GM18870 (cell line): ENCODE measurements at regions not wholly inside any gene's neighbourhood (a gene's known extent, or its start where the extent isn't known, plus 50 kb on each side); places are given as distances from the start of the nearest gene placed in this dataset.

Experiments
- ATAC-seq: cut with Tn5 transposase; IDR thresholded peaks from one replicate; pipeline ENCODE4 v1.9.1; 2021; ENCODE audit warnings: moderate library complexity; ENCODE audit not compliant: unreplicated experiment

DNA sequence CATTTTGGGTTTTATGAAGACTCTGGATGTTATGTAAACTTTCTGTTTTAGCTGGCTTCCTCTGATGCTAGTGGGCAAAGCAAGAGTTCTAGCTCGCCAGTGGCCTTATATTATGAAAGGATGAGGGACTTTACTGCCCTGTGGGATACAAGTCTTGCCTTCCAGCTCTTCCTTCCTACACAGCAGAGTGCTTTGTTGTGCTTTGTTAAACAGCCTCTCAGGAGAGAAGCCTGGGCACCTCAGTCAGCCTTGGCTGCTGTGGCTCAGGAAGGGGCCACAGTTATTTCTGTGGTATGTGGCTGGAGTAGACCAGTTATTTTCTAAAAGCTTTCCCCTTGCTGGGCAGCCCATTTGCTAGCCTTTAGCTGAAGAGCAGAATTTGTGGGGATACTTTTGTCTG is 69.5 kb upstream of the SUCLG2 start:
- no peak for ATAC-seq

- ATAC-seq = no peak
These were observed 64.9 kb upstream of the SUCLG2 start for GRCh38 chr3:67719333-67719732.

DNA sequence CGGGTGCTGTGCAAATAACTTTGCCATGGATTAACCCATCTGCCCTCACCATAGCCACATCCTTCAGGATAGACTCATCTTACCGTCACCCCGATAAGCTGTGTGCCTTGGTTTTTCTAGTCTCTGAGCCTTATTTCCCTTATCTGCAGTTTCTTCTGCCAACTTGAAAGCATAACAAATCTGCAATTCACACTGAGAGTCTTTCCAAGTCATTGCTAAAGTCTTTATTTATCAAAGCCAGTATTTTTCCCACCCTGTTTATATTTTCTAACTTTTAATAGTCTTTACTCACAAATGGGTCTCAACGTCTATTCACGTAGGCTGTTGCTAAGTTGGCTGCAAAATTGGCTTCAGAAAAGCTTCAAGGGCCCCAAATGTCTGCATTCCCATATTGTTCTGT is 61.6 kb upstream of the SUCLG2 start:
- no peak for ATAC-seq

GRCh38 chr3:67713764-67714469 is 59.5 kb upstream of the SUCLG2 start:
- ATAC-seq = no peak

DNA sequence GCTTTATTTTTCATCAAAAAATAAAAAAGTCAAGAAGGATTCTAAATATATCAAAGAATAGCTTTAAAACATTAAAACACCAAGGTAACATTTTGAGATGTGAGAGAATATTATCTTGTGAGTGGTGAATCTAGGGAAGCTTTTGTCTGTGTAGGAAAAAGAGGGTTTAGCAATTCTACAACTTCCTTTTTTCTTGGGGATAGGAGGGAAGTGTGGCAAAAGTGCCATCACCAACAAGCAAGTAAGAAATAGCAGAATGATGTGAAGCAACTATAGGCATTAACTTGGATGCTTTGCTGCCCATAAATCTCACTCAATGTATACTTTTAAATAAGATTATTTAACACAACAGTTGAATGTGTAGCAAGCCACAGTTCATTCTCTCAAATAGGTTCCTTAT is 57.8 kb upstream of the SUCLG2 start:
- no peak for ATAC-seq

GRCh38 chr3:67710396-67710795 is 56.0 kb upstream of the SUCLG2 start:
- ATAC-seq = no peak

DNA sequence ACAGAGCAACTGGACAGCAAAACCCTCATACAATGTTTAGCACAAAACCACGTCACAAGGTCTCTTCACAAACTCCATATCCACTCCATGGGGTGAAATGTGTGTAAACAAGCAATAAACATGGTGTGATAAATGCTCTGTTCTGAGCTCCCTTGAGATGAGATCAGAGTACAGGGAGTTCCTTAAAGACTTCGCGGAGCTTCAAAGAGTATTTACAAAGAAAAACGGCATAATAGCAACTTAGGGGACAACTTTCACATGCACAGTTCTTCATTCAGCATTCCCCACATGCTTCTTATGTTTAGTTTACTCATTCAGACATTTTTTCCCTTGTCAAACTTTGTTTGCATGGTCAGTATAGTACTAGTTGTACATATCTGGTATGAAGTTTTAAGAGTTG is 52.5 kb upstream of the SUCLG2 start:
- ATAC-seq = no peak

GRCh38 chr3:67704322-67704721 is 49.9 kb upstream of the SUCLG2 start:
- no peak for ATAC-seq
